NCI-H1694 treated with DMSO at 0.1 percent for 48 hours (cell line): ENCODE measurements at regions not wholly inside any gene's neighbourhood (a gene's known extent, or its start where the extent isn't known, plus 50 kb on each side); places are given as distances from the start of the nearest gene placed in this dataset.
"Not testable (repeated sequence)": the region's sequence is repeated elsewhere in the genome, so short reads cannot be mapped to it uniquely, and the experiment has no call there.

Experiments used
- DNase-seq: peaks from one replicate; lab custom pipeline; 2025; lab: John Stamatoyannopoulos, UW

- no peak for DNase-seq
Observed at GRCh38 chr4:85018983-85019382, 52.5 kb upstream of the WDFY3 start.

- DNase-seq: no peak
Observed at GRCh38 chr4:85019411-85019810, 52.9 kb upstream of the WDFY3 start.

- no peak for DNase-seq
Observed at GRCh38 chr4:85024671-85025070, 58.2 kb upstream of the WDFY3 start.

- DNase-seq: peak; percentile 15
Observed at GRCh38 chr4:85028910-85029309, 62.4 kb upstream of the WDFY3 start.

GRCh38 chr4:85029453-85029852, 63.0 kb upstream of the WDFY3 start:
- DNase-seq: no peak

GRCh38 chr4:85030156-85030555, 63.7 kb upstream of the WDFY3 start:
- DNase-seq: no peak

- DNase-seq: not testable (repeated sequence)
Observed at GRCh38 chr4:85033838-85034237, 67.3 kb upstream of the WDFY3 start.

- DNase-seq: no peak
Observed at GRCh38 chr4:85039526-85039925, 73.0 kb upstream of the WDFY3 start.

GRCh38 chr4:85043812-85044496, 77.5 kb upstream of the WDFY3 start:
- not testable (repeated sequence) for DNase-seq

GRCh38 chr4:85050736-85051135, 84.2 kb upstream of the WDFY3 start:
- DNase-seq: no peak

GRCh38 chr4:85051526-85051925, 85.0 kb upstream of the WDFY3 start:
- no peak for DNase-seq

GRCh38 chr4:85054925-85055324, 88.4 kb upstream of the WDFY3 start:
- not testable (repeated sequence) for DNase-seq

GRCh38 chr4:85058551-85058950, 92.1 kb upstream of the WDFY3 start:
- DNase-seq: no peak

GRCh38 chr4:85061974-85062373, 95.5 kb upstream of the WDFY3 start:
- DNase-seq: no peak

- no peak for DNase-seq
Observed at GRCh38 chr4:85062466-85062865, 96.0 kb upstream of the WDFY3 start.

GRCh38 chr4:85067342-85067741, 100.9 kb upstream of the WDFY3 start:
- no peak for DNase-seq

GRCh38 chr4:85078016-85078415, 111.5 kb upstream of the WDFY3 start:
- no peak for DNase-seq

GRCh38 chr4:85081196-85081595, 114.7 kb upstream of the WDFY3 start:
- no peak for DNase-seq

- DNase-seq: peak; percentile 28
Observed at GRCh38 chr4:85084371-85085094, 118.0 kb upstream of the WDFY3 start.

- no peak for DNase-seq
Observed at GRCh38 chr4:85086721-85087120, 120.2 kb upstream of the WDFY3 start.

- DNase-seq: no peak
Observed at GRCh38 chr4:85092536-85092935, 126.0 kb upstream of the WDFY3 start.

- DNase-seq: no peak
Observed at GRCh38 chr4:85092943-85093342, 126.5 kb upstream of the WDFY3 start.

- DNase-seq: no peak
Observed at GRCh38 chr4:85094735-85095134, 128.2 kb upstream of the WDFY3 start.

GRCh38 chr4:85102606-85103005, 136.1 kb upstream of the WDFY3 start:
- no peak for DNase-seq
